ENCODE measurements at regions not wholly inside any gene's neighbourhood (a gene's known extent, or its start where the extent isn't known, plus 50 kb on each side); places are given as distances from the start of the nearest gene placed in this dataset.

DNA sequence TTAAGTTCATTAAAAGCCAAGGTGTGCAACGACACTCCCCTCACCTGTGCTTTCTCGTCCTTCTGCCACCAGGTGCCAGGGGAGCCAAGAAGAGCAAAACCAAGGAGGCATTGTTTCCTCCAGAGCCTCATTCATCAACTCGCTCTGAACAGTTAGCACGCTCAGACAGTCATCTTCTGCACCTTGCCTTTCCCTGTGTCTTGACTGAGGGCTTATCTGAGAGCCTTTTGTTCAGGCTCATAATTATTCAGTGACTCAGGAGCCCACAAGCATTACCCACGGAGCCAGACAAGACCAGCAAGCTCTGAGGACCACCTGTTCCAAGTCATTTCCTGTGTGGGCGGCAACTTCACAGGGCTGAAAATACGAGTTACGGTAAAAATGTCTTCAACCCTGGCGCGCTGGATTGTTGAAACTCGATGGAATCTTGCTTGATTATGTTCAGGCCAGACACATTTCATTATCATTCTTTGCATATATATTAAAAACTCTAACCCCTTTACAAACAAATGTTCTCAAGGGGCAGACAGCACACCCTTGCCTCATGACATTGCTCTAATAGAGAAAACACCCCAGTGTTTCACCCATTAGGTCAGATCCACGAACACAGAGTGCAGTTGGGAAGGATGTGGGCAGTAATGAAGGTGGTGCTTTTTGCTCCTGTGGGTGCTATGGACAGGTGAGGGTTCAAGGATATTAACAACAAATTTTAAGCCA lies 89.7 kb upstream of the RUNX1 start:
- peak; percentile 7 for DNase-seq

- DNase-seq, result no peak
These were observed 87.6 kb upstream of the RUNX1 start for GRCh38 chr21:35136586-35137219.

GRCh38 chr21:35136106-35136505 lies 87.0 kb upstream of the RUNX1 start:
- DNase-seq, result no peak

DNA sequence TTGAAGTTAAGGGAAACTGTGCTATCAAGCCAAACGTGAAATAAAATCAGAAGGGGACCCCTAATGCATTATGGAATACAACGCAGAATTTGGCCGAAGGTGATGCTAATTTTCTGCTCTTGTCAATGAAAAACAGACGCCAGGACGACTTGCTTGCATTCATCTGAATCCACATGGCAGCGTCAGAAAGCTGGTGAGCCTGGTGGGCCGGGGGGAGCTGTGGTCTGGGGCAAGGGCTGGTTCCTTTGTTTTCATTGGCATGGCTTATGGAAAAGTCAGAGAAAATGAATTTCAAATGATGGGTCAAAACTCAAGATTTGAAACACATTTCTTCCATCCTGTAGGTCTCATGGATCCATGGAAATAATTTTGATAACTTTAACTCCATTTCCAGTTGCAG lies 86.4 kb upstream of the RUNX1 start:
- DNase-seq, result no peak

GRCh38 chr21:35134309-35134708 lies 85.2 kb upstream of the RUNX1 start:
- no peak for DNase-seq

- DNase-seq, result no peak
These were observed 79.4 kb upstream of the RUNX1 start for GRCh38 chr21:35128536-35128935.

- no peak for DNase-seq
These were observed 78.7 kb upstream of the RUNX1 start for GRCh38 chr21:35127851-35128250.

GRCh38 chr21:35127026-35127425 lies 77.9 kb upstream of the RUNX1 start:
- no peak for DNase-seq

DNA sequence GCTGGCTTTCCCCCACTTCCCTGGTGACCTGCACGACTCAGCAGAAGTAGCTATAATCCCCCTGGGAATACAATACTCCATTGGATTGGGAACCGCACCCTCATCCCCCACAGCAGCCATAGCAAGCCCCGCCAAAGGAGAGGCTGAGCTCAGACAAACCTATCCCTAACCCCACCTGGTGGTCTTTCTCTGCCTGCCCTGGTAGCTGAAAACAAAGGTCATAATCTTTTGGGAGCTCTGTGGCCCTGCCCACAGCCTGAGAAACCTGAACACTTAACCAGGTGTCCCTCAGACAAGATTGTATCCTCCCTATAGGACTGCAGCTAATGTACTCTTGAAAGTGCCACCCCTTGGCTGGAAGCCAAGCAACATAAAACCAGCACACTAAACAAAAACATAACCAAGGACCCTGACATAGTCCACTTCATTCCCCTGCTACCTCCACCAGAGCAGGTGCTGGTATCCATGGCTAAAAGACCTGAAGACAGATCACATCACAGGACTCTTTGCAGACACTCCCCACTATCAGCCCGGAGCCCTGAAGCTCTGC lies 71.6 kb upstream of the RUNX1 start:
- DNase-seq, result no peak

DNA sequence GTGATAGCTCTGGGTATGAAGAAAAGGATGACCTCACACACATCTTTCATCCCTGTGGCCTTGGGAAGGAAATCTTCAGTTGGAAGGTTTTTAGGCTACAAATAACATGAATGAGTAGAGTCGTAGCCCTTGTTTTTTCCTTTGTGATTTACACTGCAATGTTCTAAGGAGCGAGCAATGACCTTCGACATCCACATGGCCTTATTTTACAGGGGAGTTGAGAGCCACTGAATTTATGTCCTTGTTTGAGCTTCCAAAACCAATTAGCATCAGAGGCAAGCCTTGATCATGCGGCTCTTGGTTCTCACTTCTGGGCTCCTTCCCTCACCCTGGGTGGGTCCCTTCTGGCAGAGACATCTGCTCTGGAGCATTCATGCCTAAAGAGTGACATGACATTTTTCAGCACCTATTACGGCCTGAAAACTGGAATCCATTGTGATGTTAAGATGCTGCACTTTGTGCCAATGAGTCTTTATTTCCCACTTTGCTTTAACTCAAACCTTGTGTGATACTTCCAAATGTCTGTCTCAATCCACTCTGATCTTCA lies 70.5 kb upstream of the RUNX1 start:
- no peak for DNase-seq

DNA sequence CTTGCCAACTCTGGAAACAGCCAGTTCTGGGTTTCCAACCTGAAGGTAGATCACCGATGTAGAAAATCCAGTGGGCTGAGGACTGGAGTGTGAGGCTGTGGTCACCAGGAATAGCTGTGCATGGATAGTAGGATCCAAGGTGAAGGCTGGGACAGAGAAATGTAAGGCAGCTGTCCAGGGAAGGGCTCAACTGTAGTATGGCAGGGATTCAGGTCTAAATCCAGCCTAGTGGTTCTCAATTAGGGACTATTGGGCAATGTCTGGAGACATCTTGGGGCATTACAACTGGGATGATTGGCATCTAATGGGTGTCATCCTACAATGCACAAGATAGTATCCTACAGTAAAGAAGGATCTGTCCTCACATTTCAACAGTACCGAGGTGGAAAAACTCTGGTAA lies 67.7 kb upstream of the RUNX1 start:
- no peak for DNase-seq

- DNase-seq, result no peak
These were observed 64.0 kb upstream of the RUNX1 start for GRCh38 chr21:35113064-35113463.

DNA sequence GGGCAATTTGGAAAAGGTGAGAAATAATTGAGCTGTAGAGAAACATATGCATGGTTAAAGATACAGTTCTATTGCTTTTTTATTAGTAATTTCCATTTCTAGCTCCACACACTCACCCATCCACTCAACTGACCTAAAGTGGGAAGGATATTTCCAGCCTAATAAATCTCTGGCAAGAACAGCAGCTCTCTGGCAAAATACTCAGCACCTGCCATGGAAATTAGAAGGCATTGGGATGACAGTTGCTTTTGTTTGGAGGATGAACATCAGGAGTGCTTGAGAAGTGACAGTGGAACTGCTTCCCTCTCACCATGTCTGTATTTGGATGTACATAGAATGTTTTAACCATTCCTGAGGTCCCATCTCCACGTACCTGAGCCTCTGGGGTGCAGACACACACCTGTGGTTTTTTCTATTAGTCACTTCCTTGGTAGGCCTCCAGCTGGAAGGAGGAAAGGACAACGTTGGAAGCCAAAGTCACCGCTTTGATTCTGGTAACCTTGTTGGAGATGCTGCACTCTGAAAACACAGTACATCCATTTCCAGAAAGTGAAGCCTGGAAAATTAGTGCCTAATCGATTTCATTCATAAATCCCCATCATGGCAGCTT lies 62.3 kb upstream of the RUNX1 start:
- no peak for DNase-seq

DNA sequence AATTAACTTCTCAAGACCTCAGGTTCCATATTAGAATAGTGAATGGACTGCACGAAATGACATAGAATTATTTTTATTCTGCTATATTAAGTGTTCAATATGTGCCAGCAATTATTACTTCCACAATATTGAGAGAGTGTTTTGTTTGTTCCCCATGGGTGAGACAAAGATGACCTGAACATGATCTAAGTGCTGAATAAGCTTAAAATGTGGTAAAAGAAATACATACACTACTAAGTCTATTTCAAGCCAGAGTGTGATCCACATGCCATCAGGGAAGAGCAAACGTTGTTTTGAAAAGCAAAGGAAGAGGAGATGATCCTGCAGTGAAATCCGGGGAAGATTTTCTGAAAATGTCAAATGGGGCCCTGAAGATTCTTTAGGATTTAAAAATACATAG lies 59.8 kb upstream of the RUNX1 start:
- no peak for DNase-seq

DNA sequence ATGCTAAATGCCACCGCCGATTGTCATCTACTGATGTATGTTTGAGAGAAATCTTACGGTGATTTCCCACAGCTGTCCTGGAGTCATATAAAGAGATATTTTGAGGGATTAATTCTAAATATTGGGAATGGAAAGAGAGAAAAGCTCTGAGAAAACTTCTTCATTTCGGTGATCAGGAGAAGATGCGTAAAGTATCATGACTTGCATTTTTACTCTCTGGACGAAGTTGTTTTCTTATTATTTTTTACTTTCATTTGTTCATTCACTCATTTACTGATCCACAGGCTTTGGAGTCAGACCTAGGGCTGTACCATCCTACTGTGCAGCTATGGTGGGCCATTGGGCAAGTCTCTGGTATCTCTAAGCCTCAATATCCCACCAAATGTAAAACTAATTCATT lies 58.4 kb upstream of the RUNX1 start:
- no peak for DNase-seq

DNA sequence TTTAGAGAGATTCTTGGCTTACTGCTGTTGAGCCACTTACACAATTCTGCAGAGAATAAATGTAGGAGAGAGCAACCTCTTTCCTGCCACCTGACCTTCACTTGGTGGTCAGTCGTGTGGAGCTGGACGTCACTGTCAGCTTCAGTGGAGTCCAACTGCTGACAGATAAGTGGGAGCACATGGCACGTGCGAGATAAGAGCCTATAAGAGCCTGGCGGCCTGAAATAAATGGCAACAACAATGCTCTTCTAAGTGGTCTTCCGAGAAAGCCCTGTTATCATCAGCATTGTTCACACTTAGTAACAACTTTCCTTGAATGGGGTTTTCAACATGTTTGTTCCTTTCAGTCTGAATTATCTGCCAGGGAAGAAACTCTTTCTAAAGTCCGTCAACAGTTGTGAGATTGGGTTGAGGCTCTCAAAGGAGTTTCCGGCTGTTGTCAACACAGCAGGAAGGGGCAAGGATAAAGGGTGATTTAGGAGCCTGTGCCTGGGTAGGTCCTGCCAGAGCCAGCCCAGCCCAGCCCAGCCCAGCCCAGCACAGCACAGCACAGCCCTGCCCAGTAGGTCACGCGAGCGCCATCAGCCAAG lies 57.2 kb upstream of the RUNX1 start:
- peak; percentile 93 for DNase-seq

GRCh38 chr21:35102488-35103371 lies 53.6 kb upstream of the RUNX1 start:
- peak; percentile 61 for DNase-seq

GRCh38 chr21:35100349-35100811 lies 51.3 kb upstream of the RUNX1 start:
- no peak for DNase-seq

DNA sequence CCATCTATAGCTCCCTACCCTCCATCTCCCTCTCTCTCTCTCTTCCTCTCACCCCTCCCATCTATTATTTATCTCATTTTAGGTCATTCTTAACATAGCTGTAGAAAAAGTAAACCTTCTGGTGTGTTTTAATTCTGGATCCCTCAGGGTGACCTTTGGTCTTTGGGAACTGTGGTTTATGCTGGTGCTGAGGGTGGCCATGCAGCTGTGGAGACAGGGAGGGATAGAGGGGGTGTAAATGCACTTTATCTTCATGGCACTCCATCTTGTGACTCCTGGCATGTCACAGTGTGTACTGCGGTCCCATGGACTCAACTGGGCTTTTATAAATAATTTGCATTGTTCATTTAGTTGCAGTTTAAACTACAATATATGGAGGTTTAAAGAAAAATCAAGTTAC lies 50.2 kb upstream of the RUNX1 start:
- no peak for DNase-seq

Measured in hematopoietic multipotent progenitor cell treated with erythropoietin and hydrocortisone succinate and interleukin-3 and kit ligand, for 8 days (in vitro differentiated cells).